ENCODE measurements at regions not wholly inside any gene's neighbourhood (a gene's known extent, or its start where the extent isn't known, plus 50 kb on each side); places are given as distances from the start of the nearest gene placed in this dataset.
"Not testable (repeated sequence)": the region's sequence is repeated elsewhere in the genome, so short reads cannot be mapped to it uniquely, and the experiment has no call there.

GRCh38 chr2:124983595-124983994 is 958.5 kb downstream of the CNTNAP5 start:
- H3K4me3 ChIP-seq (ENCODE audit: low read depth, poor library complexity, severe bottlenecking): no peak overlapping the region
- no peak for DNase-seq (ENCODE audit: low spot score in 2 of 2)
- intact Hi-C loops (cut with DNase I; ENCODE audit: low total_unique reads): no loop called here
- TF ChIP-seq CTCF (IDR thresholded peaks at IDR 0.05) (no peak), POLR2A (IDR thresholded peaks at IDR 0.05) (no peak)

GRCh38 chr2:124985270-124985669 is 960.2 kb downstream of the CNTNAP5 start:
- 56 to 59% methylated on average over 2 of the region's 2 CpGs for WGBS, 2 donors
- DNase-seq (ENCODE audit: low spot score in 2 of 2): no peak
- H3K4me3 ChIP-seq (ENCODE audit: low read depth, poor library complexity, severe bottlenecking): no peak overlapping the region
- no peak for TF ChIP-seq POLR2A (IDR thresholded peaks at IDR 0.05)
- no peak for TF ChIP-seq CTCF (IDR thresholded peaks at IDR 0.05)
- intact Hi-C loops (cut with DNase I; ENCODE audit: low total_unique reads): no loop called here

- no peak overlapping the region for H3K4me3 ChIP-seq (ENCODE audit: low read depth, poor library complexity, severe bottlenecking)
- intact Hi-C loops (cut with DNase I; ENCODE audit: low total_unique reads): no loop called here
- WGBS, 2 donors: 52 to 81% methylated on average over 4 of the region's 4 CpGs
- TF ChIP-seq CTCF (IDR thresholded peaks at IDR 0.05): no peak
- TF ChIP-seq POLR2A (IDR thresholded peaks at IDR 0.05): no peak
- DNase-seq (ENCODE audit: low spot score in 2 of 2): no peak
These were observed 961.0 kb downstream of the CNTNAP5 start for GRCh38 chr2:124986136-124986535.

GRCh38 chr2:124986870-124987269 is 961.8 kb downstream of the CNTNAP5 start:
- intact Hi-C loops (cut with DNase I; ENCODE audit: low total_unique reads); DNase-seq (ENCODE audit: low spot score in 2 of 2); H3K4me3 ChIP-seq (ENCODE audit: low read depth, poor library complexity, severe bottlenecking): not testable (repeated sequence)
- WGBS, 2 donors: 90 to 91% methylated on average over 11 of the region's 11 CpGs

- DNase-seq (ENCODE audit: low spot score in 2 of 2); H3K4me3 ChIP-seq (ENCODE audit: low read depth, poor library complexity, severe bottlenecking); intact Hi-C loops (cut with DNase I; ENCODE audit: low total_unique reads): not testable (repeated sequence)
- WGBS, 2 donors: 89 to 95% methylated on average over 16 to 28 of the region's 28 CpGs
These were observed 962.3 kb downstream of the CNTNAP5 start for GRCh38 chr2:124987436-124987835.

GRCh38 chr2:124988111-124988510 is 963.0 kb downstream of the CNTNAP5 start:
- intact Hi-C loops (cut with DNase I; ENCODE audit: low total_unique reads): no loop called here
- no peak for DNase-seq (ENCODE audit: low spot score in 2 of 2)
- 87 to 91% methylated on average over 2 of the region's 2 CpGs for WGBS, 2 donors
- H3K4me3 ChIP-seq (ENCODE audit: low read depth, poor library complexity, severe bottlenecking): no peak overlapping the region
- TF ChIP-seq POLR2A (IDR thresholded peaks at IDR 0.05) (no peak), CTCF (IDR thresholded peaks at IDR 0.05) (no peak)

- WGBS, 2 donors: 91 to 92% methylated on average over 3 of the region's 3 CpGs
- H3K4me3 ChIP-seq (ENCODE audit: low read depth, poor library complexity, severe bottlenecking): no peak overlapping the region
- intact Hi-C loops (cut with DNase I; ENCODE audit: low total_unique reads): no loop called here
- no peak for DNase-seq (ENCODE audit: low spot score in 2 of 2)
- no peak for TF ChIP-seq CTCF (IDR thresholded peaks at IDR 0.05)
- no peak for TF ChIP-seq POLR2A (IDR thresholded peaks at IDR 0.05)
These were observed 963.7 kb downstream of the CNTNAP5 start for GRCh38 chr2:124988794-124989193.

All from lower leg skin (tissue), 4 donors.